ENCODE measurements at regions not wholly inside any gene's neighbourhood (a gene's known extent, or its start where the extent isn't known, plus 50 kb on each side); places are given as distances from the start of the nearest gene placed in this dataset.
"Not testable (repeated sequence)": the region's sequence is repeated elsewhere in the genome, so short reads cannot be mapped to it uniquely, and the experiment has no call there.

DNA sequence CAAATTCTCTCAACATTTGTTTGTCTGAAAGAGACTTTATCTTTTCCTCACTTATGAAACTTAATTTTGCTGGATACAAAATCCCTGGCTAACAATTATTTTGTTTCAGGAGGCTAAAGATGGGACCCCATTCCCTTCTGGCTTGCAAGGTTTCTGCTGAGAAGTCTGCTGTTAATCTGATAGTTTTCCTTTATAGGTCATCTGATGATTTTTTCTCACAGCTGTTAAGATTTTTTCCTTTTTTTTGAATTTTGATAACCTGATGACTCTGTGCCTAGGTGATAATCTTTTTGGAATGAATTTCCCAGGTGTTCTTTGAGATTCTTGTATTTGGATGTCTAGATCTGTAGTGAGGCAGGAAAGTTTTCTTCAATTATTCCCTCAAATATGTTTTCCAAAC, 2661.4 kb downstream of the PCDH9 start:
- peaks cover 48% of the 10 kb centered on the region for H3K36me3 Mint-ChIP-seq (ENCODE audit: low read depth)
- H3K27me3 Mint-ChIP-seq (ENCODE audit: insufficient read depth), result no peaks in the 10 kb centered on the region
- peaks cover 33% of the 10 kb centered on the region for H3K9me3 Mint-ChIP-seq
- no peaks in the 10 kb centered on the region for H3K4me1 Mint-ChIP-seq (ENCODE audit: low read depth)
- DNase-seq, result no peak
- H3K27ac Mint-ChIP-seq, result no peak overlapping the region
- TF ChIP-seq, protein P1, sequence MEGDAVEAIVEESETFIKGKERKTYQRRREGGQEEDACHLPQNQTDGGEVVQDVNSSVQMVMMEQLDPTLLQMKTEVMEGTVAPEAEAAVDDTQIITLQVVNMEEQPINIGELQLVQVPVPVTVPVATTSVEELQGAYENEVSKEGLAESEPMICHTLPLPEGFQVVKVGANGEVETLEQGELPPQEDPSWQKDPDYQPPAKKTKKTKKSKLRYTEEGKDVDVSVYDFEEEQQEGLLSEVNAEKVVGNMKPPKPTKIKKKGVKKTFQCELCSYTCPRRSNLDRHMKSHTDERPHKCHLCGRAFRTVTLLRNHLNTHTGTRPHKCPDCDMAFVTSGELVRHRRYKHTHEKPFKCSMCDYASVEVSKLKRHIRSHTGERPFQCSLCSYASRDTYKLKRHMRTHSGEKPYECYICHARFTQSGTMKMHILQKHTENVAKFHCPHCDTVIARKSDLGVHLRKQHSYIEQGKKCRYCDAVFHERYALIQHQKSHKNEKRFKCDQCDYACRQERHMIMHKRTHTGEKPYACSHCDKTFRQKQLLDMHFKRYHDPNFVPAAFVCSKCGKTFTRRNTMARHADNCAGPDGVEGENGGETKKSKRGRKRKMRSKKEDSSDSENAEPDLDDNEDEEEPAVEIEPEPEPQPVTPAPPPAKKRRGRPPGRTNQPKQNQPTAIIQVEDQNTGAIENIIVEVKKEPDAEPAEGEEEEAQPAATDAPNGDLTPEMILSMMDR (IDR thresholded peaks at IDR 0.05), result no peak
- H3K4me3 Mint-ChIP-seq, result no peak overlapping the region

DNA sequence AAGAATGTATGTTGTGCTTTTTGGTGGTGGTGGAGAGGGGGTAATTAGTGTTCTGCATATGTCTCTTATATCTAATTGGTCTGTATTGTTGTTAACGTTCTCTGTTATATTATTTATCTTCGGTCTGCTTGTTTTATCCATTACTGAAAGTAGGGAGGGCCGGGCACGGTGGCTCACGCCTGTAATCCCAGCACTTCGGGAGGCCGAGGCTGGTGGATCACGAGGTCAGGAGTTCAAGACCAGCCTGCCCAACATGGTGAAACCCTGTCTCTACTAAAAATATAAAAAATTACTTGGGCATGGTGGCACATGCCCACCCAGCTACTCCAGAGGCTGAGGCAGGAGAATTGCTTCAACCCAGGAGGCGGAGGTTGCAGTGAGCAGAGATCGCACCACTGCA, 2672.1 kb downstream of the PCDH9 start:
- H3K4me3 Mint-ChIP-seq; H3K27ac Mint-ChIP-seq; H3K9me3 Mint-ChIP-seq; H3K27me3 Mint-ChIP-seq (ENCODE audit: insufficient read depth); H3K36me3 Mint-ChIP-seq (ENCODE audit: low read depth); DNase-seq: not testable (repeated sequence)
- peaks cover 36% of the 10 kb centered on the region for H3K4me1 Mint-ChIP-seq (ENCODE audit: low read depth)

DNA sequence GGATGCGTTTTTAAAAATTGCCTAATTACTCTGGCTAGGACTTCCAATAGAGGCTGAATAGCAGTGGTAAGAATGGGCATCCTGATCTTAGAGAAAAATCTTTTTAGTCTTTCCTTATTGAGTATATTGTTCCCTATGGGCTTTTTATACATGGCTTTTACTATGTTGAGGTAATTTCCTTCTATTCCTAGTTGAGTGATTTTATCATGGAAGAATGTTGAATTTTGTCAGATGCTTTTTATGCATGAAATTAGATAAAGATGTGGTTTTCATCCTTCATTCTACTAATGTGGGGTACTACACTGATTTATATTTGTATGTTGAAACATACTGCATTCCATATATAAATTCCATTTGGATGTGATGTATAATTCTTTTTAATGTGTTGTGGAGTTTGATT, 2673.8 kb downstream of the PCDH9 start:
- Mint-ChIP-seq H3K4me3 (peak overlapping the region; percentile 54), H3K4me1 (ENCODE audit: low read depth) (peaks cover 52% of the 10 kb centered on the region), H3K9me3 (no peaks in the 10 kb centered on the region; the same call in 1 of the 2 replicates), H3K27ac (peak overlapping the region; percentile 42), H3K27me3 (ENCODE audit: insufficient read depth) (no peaks in the 10 kb centered on the region), H3K36me3 (ENCODE audit: low read depth) (no peaks in the 10 kb centered on the region)
- TF ChIP-seq, protein P1 (IDR thresholded peaks at IDR 0.05), result no peak
- DNase-seq, result peak; percentile 29

DNA sequence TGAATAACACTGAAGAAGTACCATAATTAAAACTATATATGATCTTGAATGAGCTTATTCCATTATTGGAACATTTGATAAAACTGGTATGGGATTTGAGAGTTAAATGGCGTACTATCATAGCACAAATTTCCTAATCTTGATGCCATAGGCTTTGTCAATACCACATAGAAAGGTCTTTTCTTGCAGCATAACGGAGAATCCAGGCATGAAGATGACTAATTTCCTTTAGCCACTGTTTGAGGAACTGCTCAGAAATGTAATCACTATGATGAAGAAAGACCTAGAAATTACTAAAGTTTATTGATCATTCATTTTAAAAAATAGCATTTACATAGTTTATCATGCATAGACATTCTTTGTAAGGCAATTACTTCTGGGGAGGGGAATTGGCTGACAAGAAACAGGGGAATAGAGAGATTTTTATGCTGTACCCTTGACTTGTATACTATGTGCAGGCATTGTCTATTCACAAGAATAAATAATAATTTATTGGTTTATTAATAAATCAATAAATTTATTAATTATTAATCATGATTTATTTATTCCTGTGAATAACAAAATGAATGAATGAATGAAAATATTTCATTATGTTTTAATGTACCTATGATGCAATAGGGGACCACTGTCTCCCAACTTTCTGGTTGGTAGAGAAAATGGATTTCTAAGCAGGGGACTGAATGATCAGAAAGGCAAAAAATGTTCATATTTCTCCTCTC, 2676.6 kb downstream of the PCDH9 start:
- H3K27me3 Mint-ChIP-seq (ENCODE audit: insufficient read depth), result no peaks in the 10 kb centered on the region
- H3K27ac Mint-ChIP-seq, result no peak overlapping the region
- H3K36me3 Mint-ChIP-seq (ENCODE audit: low read depth), result peaks cover 10% of the 10 kb centered on the region; the same call in 1 of the 2 replicates
- peaks cover 9% of the 10 kb centered on the region; the same call in 1 of the 2 replicates for H3K9me3 Mint-ChIP-seq
- H3K4me1 Mint-ChIP-seq (ENCODE audit: low read depth), result peaks cover 67% of the 10 kb centered on the region
- peak; percentile 40 for DNase-seq
- TF ChIP-seq, protein P1 (IDR thresholded peaks at IDR 0.05), result no peak
- H3K4me3 Mint-ChIP-seq, result no peak overlapping the region

DNA sequence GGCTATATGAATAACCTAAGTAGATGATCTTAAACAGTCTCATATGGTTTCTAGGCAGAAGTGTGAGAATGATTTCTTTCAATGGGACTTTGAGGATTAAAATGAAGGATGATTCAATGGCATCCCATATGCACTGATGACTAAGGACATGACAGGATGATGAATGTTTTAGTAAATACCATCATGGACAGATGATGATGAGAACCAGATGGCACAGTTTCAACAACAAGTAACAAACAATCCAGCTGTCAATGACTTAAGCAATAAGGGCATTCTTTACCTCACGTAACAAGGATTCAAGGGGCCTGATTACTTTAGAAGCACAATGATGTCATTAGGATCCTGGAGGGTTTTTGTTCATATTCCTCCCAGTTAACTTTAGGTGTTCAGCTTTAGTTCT, 2678.4 kb downstream of the PCDH9 start:
- TF ChIP-seq, protein P1 (IDR thresholded peaks at IDR 0.05), result no peak
- no peak overlapping the region for H3K4me3 Mint-ChIP-seq
- DNase-seq, result peak; percentile 76
- peaks cover 54% of the 10 kb centered on the region for H3K4me1 Mint-ChIP-seq (ENCODE audit: low read depth)
- no peak overlapping the region for H3K27ac Mint-ChIP-seq
- H3K9me3 Mint-ChIP-seq, result peaks cover 9% of the 10 kb centered on the region; the same call in 1 of the 2 replicates
- H3K27me3 Mint-ChIP-seq (ENCODE audit: insufficient read depth), result no peaks in the 10 kb centered on the region
- H3K36me3 Mint-ChIP-seq (ENCODE audit: low read depth), result peaks cover 10% of the 10 kb centered on the region; the same call in 1 of the 2 replicates

DNA sequence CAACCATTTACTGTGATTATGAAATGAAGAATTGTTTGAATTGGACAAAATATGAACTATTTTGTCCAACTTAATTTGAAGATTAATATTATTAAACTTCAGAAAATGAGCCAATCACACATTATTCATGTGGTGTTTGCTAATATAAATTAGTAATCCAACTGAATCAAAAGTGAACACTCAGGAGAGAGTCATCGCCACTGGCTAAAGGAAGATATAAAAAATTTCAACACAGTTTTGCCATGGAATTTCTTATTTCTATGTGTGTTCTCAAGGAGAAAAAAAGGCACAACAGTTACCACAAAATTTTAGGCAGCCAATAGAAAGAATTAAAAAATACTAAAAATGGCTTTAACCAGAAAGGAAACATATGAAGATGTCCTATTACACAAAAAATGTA, 2683.8 kb downstream of the PCDH9 start:
- DNase-seq, result no peak
- peaks cover 10% of the 10 kb centered on the region; the same call in 1 of the 2 replicates for H3K36me3 Mint-ChIP-seq (ENCODE audit: low read depth)
- TF ChIP-seq, protein P1 (IDR thresholded peaks at IDR 0.05), result no peak
- peaks cover 9% of the 10 kb centered on the region; the same call in 1 of the 2 replicates for H3K9me3 Mint-ChIP-seq
- no peak overlapping the region for H3K4me3 Mint-ChIP-seq
- peaks cover 45% of the 10 kb centered on the region for H3K4me1 Mint-ChIP-seq (ENCODE audit: low read depth)
- peak overlapping the region; percentile 40; the same call in 1 of the 2 replicates for H3K27ac Mint-ChIP-seq
- H3K27me3 Mint-ChIP-seq (ENCODE audit: insufficient read depth), result no peaks in the 10 kb centered on the region
